ENCODE measurements at regions not wholly inside any gene's neighbourhood (a gene's known extent, or its start where the extent isn't known, plus 50 kb on each side); places are given as distances from the start of the nearest gene placed in this dataset.

DNA sequence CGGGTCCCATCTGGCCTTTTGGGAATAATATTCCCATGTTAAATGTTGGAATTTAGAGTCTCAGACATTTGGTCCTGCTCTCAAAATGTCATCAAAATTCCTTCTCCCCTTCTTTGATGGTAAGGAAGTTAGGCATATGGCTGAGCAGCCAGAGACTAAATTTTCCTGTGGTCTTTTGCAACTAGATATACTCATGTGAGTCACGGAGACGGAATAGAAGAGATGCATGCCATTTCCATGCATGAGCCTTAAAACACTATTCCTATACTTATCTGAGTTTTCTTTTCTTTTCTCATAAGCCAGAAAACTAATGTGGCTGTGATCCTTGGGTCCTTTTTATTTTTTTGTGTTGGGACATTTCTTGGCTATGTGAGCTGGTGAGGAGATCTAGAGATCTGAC, 105.3 kb downstream of the NR2F2 start:
- TF ChIP-seq ZNF70 (CRISPR knock-in tag; IDR thresholded peaks at IDR 0.05): no peak
- TF ChIP-seq, protein P1, sequence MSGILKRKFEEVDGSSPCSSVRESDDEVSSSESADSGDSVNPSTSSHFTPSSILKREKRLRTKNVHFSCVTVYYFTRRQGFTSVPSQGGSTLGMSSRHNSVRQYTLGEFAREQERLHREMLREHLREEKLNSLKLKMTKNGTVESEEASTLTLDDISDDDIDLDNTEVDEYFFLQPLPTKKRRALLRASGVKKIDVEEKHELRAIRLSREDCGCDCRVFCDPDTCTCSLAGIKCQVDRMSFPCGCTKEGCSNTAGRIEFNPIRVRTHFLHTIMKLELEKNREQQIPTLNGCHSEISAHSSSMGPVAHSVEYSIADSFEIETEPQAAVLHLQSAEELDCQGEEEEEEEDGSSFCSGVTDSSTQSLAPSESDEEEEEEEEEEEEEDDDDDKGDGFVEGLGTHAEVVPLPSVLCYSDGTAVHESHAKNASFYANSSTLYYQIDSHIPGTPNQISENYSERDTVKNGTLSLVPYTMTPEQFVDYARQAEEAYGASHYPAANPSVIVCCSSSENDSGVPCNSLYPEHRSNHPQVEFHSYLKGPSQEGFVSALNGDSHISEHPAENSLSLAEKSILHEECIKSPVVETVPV (CRISPR knock-in tag; IDR thresholded peaks at IDR 0.05): no peak
- no peak for TF ChIP-seq ZC3H10 (CRISPR knock-in tag; IDR thresholded peaks at IDR 0.05)
- TF ChIP-seq OSR1 (CRISPR knock-in tag; IDR thresholded peaks at IDR 0.05): no peak
- no peak for TF ChIP-seq PPARA (CRISPR knock-in tag; IDR thresholded peaks at IDR 0.05; ENCODE audit: borderline replicate concordance)
- no peak for TF ChIP-seq GLIS3 (CRISPR knock-in tag; IDR thresholded peaks at IDR 0.05)
- no peak for TF ChIP-seq ZNF565 (CRISPR knock-in tag; conservative IDR thresholded peaks at IDR 0.05; ENCODE audit: low read depth)
- TF ChIP-seq, protein P2, sequence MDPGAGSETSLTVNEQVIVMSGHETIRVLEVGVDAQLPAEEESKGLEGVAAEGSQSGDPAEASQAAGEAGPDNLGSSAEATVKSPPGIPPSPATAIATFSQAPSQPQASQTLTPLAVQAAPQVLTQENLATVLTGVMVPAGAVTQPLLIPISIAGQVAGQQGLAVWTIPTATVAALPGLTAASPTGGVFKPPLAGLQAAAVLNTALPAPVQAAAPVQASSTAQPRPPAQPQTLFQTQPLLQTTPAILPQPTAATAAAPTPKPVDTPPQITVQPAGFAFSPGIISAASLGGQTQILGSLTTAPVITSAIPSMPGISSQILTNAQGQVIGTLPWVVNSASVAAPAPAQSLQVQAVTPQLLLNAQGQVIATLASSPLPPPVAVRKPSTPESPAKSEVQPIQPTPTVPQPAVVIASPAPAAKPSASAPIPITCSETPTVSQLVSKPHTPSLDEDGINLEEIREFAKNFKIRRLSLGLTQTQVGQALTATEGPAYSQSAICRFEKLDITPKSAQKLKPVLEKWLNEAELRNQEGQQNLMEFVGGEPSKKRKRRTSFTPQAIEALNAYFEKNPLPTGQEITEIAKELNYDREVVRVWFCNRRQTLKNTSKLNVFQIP (CRISPR knock-in tag; IDR thresholded peaks at IDR 0.05; ENCODE audit: borderline replicate concordance, low read depth): no peak
- TF ChIP-seq ARNTL (CRISPR knock-in tag; IDR thresholded peaks at IDR 0.05; ENCODE audit: borderline replicate concordance, low read depth): no peak
- TF ChIP-seq, protein P3, sequence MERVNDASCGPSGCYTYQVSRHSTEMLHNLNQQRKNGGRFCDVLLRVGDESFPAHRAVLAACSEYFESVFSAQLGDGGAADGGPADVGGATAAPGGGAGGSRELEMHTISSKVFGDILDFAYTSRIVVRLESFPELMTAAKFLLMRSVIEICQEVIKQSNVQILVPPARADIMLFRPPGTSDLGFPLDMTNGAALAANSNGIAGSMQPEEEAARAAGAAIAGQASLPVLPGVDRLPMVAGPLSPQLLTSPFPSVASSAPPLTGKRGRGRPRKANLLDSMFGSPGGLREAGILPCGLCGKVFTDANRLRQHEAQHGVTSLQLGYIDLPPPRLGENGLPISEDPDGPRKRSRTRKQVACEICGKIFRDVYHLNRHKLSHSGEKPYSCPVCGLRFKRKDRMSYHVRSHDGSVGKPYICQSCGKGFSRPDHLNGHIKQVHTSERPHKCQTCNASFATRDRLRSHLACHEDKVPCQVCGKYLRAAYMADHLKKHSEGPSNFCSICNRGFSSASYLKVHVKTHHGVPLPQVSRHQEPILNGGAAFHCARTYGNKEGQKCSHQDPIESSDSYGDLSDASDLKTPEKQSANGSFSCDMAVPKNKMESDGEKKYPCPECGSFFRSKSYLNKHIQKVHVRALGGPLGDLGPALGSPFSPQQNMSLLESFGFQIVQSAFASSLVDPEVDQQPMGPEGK (CRISPR knock-in tag; IDR thresholded peaks at IDR 0.05; ENCODE audit: borderline replicate concordance): no peak

Measured in SK-N-SH treated with all-trans-retinoic acid at 6 μM for 48 hours (cell line).